Fibroblast of lung (primary cell): ENCODE measurements at regions not wholly inside any gene's neighbourhood (a gene's known extent, or its start where the extent isn't known, plus 50 kb on each side); places are given as distances from the start of the nearest gene placed in this dataset.

Experiments
- DNase-seq, 2 donors: peaks; one replicate each; pipeline versions ENCODE4 v3.0.0 to v3.0.0-alpha.2; 2010; ENCODE audit warnings: low read depth in 2 of 2
- H2AFZ ChIP-seq: 2 replicates; pipeline ENCODE4 v1.5.1; 2012; ENCODE audit warnings: low read length, control low read depth, inconsistent platforms
- H3K27ac ChIP-seq: 2 replicates; pipeline ENCODE4 v1.5.1; 2011; ENCODE audit warnings: low read length, control low read depth; ENCODE audit not compliant: insufficient read depth
- H3K27me3 ChIP-seq: 2 replicates; pipeline ENCODE4 v1.5.1; 2011; ENCODE audit warnings: mild to moderate bottlenecking, low read length; ENCODE audit not compliant: control insufficient read depth, insufficient read depth
- H3K36me3 ChIP-seq: 2 replicates; pipeline ENCODE4 v1.5.1; 2011; ENCODE audit warnings: low read length; ENCODE audit not compliant: control insufficient read depth, insufficient read depth
- H3K4me1 ChIP-seq: 2 replicates; pipeline ENCODE4 v1.5.1; 2011; ENCODE audit warnings: low read length; ENCODE audit not compliant: control insufficient read depth, insufficient read depth; ENCODE audit errors: extremely low read depth
- H3K4me2 ChIP-seq: 2 replicates; pipeline ENCODE4 v1.5.1; 2011; ENCODE audit warnings: low read length, control low read depth; ENCODE audit not compliant: insufficient read depth; ENCODE audit errors: extremely low read depth
- H3K4me3 ChIP-seq, 4 experiments: fragments of 200-600 bp in 1 of 4; sonication (generic) in 1 of 4; replicated peaks in 1 of 4; 2 replicates each; pipeline ENCODE4 v1.5.1; 2011 to 2016; ENCODE audit warnings: low read length in 4 of 4, low read depth in 3 of 4, mild to moderate bottlenecking in 3 of 4, control low read depth in 2 of 4, inconsistent platforms in 1 of 4, mixed read lengths in 1 of 4; ENCODE audit not compliant: insufficient read depth in 1 of 4; ENCODE audit errors: control extremely low read depth in 1 of 4
- H3K79me2 ChIP-seq: 2 replicates; pipeline ENCODE4 v1.5.1; 2012; ENCODE audit warnings: mild to moderate bottlenecking, low read length, inconsistent platforms; ENCODE audit not compliant: control insufficient read depth, insufficient read depth
- H3K9ac ChIP-seq: 2 replicates; pipeline ENCODE4 v1.5.1; 2011; ENCODE audit warnings: mild to moderate bottlenecking, low read length, control low read depth; ENCODE audit not compliant: insufficient read depth
- H3K9me3 ChIP-seq: 2 replicates; pipeline ENCODE4 v1.5.1; 2012; ENCODE audit warnings: low read depth, low read length; ENCODE audit not compliant: control insufficient read depth, insufficient read depth
- H4K20me1 ChIP-seq: 2 replicates; pipeline ENCODE4 v1.5.1; 2011; ENCODE audit warnings: low read length; ENCODE audit not compliant: control insufficient read depth, insufficient read depth; ENCODE audit errors: extremely low read depth
- EZH2 ChIP-seq: IDR thresholded peaks from 2 replicates; pipeline ENCODE4 v1.5.1; 2012; ENCODE audit warnings: low read length, control low read depth, mild to moderate bottlenecking; ENCODE audit errors: missing control alignments
- TF ChIP-seq, protein P1 (sequence below), 2 donors: IDR thresholded peaks in 1 of 2; conservative IDR thresholded peaks in 1 of 2; 1 replicate in 1 of 2; 2 replicates in 1 of 2; pipeline ENCODE4 v1.5.1; 2011 to 2012; ENCODE audit warnings: low read length in 2 of 2, control low read depth in 1 of 2, inconsistent platforms in 1 of 2, low read depth in 1 of 2, mild to moderate bottlenecking in 1 of 2

- no peak for TF ChIP-seq EZH2
- TF ChIP-seq, protein P1, sequence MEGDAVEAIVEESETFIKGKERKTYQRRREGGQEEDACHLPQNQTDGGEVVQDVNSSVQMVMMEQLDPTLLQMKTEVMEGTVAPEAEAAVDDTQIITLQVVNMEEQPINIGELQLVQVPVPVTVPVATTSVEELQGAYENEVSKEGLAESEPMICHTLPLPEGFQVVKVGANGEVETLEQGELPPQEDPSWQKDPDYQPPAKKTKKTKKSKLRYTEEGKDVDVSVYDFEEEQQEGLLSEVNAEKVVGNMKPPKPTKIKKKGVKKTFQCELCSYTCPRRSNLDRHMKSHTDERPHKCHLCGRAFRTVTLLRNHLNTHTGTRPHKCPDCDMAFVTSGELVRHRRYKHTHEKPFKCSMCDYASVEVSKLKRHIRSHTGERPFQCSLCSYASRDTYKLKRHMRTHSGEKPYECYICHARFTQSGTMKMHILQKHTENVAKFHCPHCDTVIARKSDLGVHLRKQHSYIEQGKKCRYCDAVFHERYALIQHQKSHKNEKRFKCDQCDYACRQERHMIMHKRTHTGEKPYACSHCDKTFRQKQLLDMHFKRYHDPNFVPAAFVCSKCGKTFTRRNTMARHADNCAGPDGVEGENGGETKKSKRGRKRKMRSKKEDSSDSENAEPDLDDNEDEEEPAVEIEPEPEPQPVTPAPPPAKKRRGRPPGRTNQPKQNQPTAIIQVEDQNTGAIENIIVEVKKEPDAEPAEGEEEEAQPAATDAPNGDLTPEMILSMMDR (conservative IDR thresholded peaks at IDR 0.05 in 1 of 2, IDR thresholded peaks at IDR 0.05 in 1 of 2; ENCODE audit: low read depth in 1 of 2, low read length in 2 of 2), result no peak
- no peaks in the 10 kb centered on the region for H3K27me3 ChIP-seq
- H4K20me1 ChIP-seq, result no peaks in the 10 kb centered on the region
- H3K9ac ChIP-seq, result no peak overlapping the region
- no peaks in the 10 kb centered on the region for H3K9me3 ChIP-seq
- H3K4me1 ChIP-seq, result no peaks in the 10 kb centered on the region
- no peak overlapping the region for H3K4me3 ChIP-seq
- H3K36me3 ChIP-seq, result no peaks in the 10 kb centered on the region
- DNase-seq, result no peak
- no peaks in the 10 kb centered on the region for H3K79me2 ChIP-seq
- no peak overlapping the region for H2AFZ ChIP-seq
- H3K4me2 ChIP-seq, result no peak overlapping the region
- no peak overlapping the region for H3K27ac ChIP-seq
These were observed 146.9 kb upstream of the KLF6 start for GRCh38 chr10:3931901-3932300.

GRCh38 chr10:3931224-3931623 lies 146.2 kb upstream of the KLF6 start:
- H3K9ac ChIP-seq, result no peak overlapping the region
- no peak overlapping the region for H3K4me3 ChIP-seq
- no peaks in the 10 kb centered on the region for H3K36me3 ChIP-seq
- no peak overlapping the region for H2AFZ ChIP-seq
- no peak overlapping the region for H3K4me2 ChIP-seq
- DNase-seq, result no peak
- no peaks in the 10 kb centered on the region for H3K27me3 ChIP-seq
- H3K9me3 ChIP-seq, result no peaks in the 10 kb centered on the region
- TF ChIP-seq, protein P1 (conservative IDR thresholded peaks at IDR 0.05 in 1 of 2, IDR thresholded peaks at IDR 0.05 in 1 of 2; ENCODE audit: low read depth in 1 of 2, low read length in 2 of 2), result no peak
- no peak for TF ChIP-seq EZH2
- H3K79me2 ChIP-seq, result no peaks in the 10 kb centered on the region
- no peak overlapping the region for H3K27ac ChIP-seq
- H3K4me1 ChIP-seq, result no peaks in the 10 kb centered on the region
- H4K20me1 ChIP-seq, result no peaks in the 10 kb centered on the region

DNA sequence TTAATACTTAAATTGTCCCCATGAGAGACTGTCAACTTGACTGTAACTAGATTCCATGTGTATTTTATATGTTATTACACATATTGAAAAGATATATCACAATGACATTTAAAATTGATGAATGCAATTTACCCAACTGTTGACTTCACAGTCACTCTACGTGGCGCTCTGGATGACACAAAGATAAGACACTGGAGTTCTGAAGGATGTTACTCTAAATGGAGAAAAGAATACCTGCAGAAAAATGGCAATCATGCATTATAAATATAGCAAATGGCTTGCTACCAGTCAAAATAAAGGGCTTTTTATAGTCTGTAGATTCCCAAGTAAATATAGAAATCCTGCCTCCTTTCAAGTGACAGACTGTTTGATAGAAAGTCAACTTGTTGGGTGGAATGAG lies 143.6 kb upstream of the KLF6 start:
- Histone ChIP-seq H3K36me3 (no peaks in the 10 kb centered on the region), H3K27me3 (no peaks in the 10 kb centered on the region), H3K4me1 (no peaks in the 10 kb centered on the region), H3K27ac (no peak overlapping the region), H3K9ac (no peak overlapping the region), H3K79me2 (no peaks in the 10 kb centered on the region), H4K20me1 (no peaks in the 10 kb centered on the region), H3K4me2 (no peak overlapping the region), H3K4me3 (no peak overlapping the region), H2AFZ (no peak overlapping the region), H3K9me3 (no peaks in the 10 kb centered on the region)
- TF ChIP-seq, protein P1 (conservative IDR thresholded peaks at IDR 0.05 in 1 of 2, IDR thresholded peaks at IDR 0.05 in 1 of 2; ENCODE audit: low read depth in 1 of 2, low read length in 2 of 2), result no peak
- TF ChIP-seq EZH2, result no peak
- DNase-seq, result no peak
